Motor neuron (in vitro differentiated cells): ENCODE measurements at regions not wholly inside any gene's neighbourhood (a gene's known extent, or its start where the extent isn't known, plus 50 kb on each side); places are given as distances from the start of the nearest gene placed in this dataset.
"Not testable (repeated sequence)": the region's sequence is repeated elsewhere in the genome, so short reads cannot be mapped to it uniquely, and the experiment has no call there.

Experiments
- ATAC-seq, 8 experiments: fragments of 200-7000 bp; cut with Tn5 transposase; replicated peaks in 6 of 8; 2 replicates each; pipeline ENCODE4 v1.8.0; 2021; ENCODE audit warnings: mild to moderate bottlenecking in 8 of 8, moderate library complexity in 8 of 8
- H3K27ac ChIP-seq, 2 donors: fragments of 250-450 bp; sonication (Bioruptor Pico); 2 replicates each; pipeline ENCODE4 v1.9.0; 2021; ENCODE audit warnings: antibody characterized with exemption in 2 of 2, mild to moderate bottlenecking in 2 of 2, moderate library complexity in 1 of 2
- H3K4me1 ChIP-seq, 2 donors: fragments of 250-450 bp; sonication (Bioruptor Pico); replicated peaks in 1 of 2; 2 replicates each; pipeline ENCODE4 v1.6.1; 2021; ENCODE audit warnings: antibody characterized with exemption in 2 of 2, mild to moderate bottlenecking in 2 of 2, moderate library complexity in 1 of 2
- H3K4me3 ChIP-seq, 5 donors: fragments of 250-450 bp; sonication (Bioruptor Pico); 2 replicates each; pipeline ENCODE4 v1.9.0; 2021; ENCODE audit warnings: antibody characterized with exemption in 5 of 5, mild to moderate bottlenecking in 5 of 5, moderate library complexity in 4 of 5
- WGBS, 10 experiments: fragments of 450-650 bp; shearing (Covaris generic); methylation state at CpG; one replicate each; pipeline ENCODE4 v1.0.0; 2022; 5-methylcytosine and 5-hydroxymethylcytosine counted together
- in situ Hi-C, 9 experiments: fragments of 400-800 bp; cut with MboI; loops; one replicate each; pipeline ENCODE4 v1.15.0; 2021; ENCODE audit warnings: low sequenced_read_pairs in 9 of 9, low pct_unique_long_range_greater_than_20kb in 2 of 9; ENCODE audit not compliant: unreplicated experiment in 9 of 9

GRCh38 chr18:1505856-1506255 is 601.2 kb downstream of the ADCYAP1 start:
- in situ Hi-C loops = no loop called here
- WGBS, 10 experiments = 0 to 40% (median 17%) methylated on average over 1 of the region's 1 CpG; no CpG with 5 or more reads in 4 of the 10 experiments
- no peaks in the 10 kb centered on the region for H3K4me1 ChIP-seq
- no peak overlapping the region for H3K4me3 ChIP-seq
- no peak overlapping the region for H3K27ac ChIP-seq
- no peak for ATAC-seq

- Histone ChIP-seq H3K27ac (no peak overlapping the region), H3K4me3 (no peak overlapping the region), H3K4me1 (no peaks in the 10 kb centered on the region)
- no peak for ATAC-seq
- in situ Hi-C loops = no loop called here
- WGBS, 10 experiments = 40 to 90% (median 72%) methylated on average over 1 to 2 of the region's 4 CpGs; no CpG with 5 or more reads in 7 of the 10 experiments
Measured at GRCh38 chr18:1510542-1511179, 606.0 kb downstream of the ADCYAP1 start.

- WGBS, 10 experiments = 0 to 100% (median 83%) methylated on average over 1 to 6 of the region's 7 CpGs
- ATAC-seq = no peak
- Histone ChIP-seq H3K27ac (no peak overlapping the region), H3K4me1 (no peaks in the 10 kb centered on the region), H3K4me3 (no peak overlapping the region)
- in situ Hi-C loops = no loop called here
Measured at GRCh38 chr18:1511619-1512311, 607.1 kb downstream of the ADCYAP1 start.

GRCh38 chr18:1513519-1513918 is 608.8 kb downstream of the ADCYAP1 start:
- WGBS, 10 experiments = 0 to 100% (median 65%) methylated on average over 1 of the region's 1 CpG; no CpG with 5 or more reads in 4 of the 10 experiments
- no peak overlapping the region for H3K4me3 ChIP-seq
- ATAC-seq = peak in 1 of 8 experiments; percentile 45
- H3K4me1 ChIP-seq = no peaks in the 10 kb centered on the region
- H3K27ac ChIP-seq = no peak overlapping the region
- in situ Hi-C loops = no loop called here

GRCh38 chr18:1521588-1522248 is 617.0 kb downstream of the ADCYAP1 start:
- H3K27ac ChIP-seq, ATAC-seq, H3K4me1 ChIP-seq, in situ Hi-C loops, H3K4me3 ChIP-seq: not testable (repeated sequence)
- 12 to 100% (median 92%) methylated on average over 1 to 7 of the region's 30 CpGs; no CpG with 5 or more reads in 6 of the 10 experiments for WGBS, 10 experiments

- in situ Hi-C loops = no loop called here
- 0 to 88% (median 30%) methylated on average over 1 of the region's 1 CpG; no CpG with 5 or more reads in 6 of the 10 experiments for WGBS, 10 experiments
- H3K27ac ChIP-seq = no peak overlapping the region
Measured at GRCh38 chr18:1522249-1522615, 617.6 kb downstream of the ADCYAP1 start.

GRCh38 chr18:1526991-1527390 is 622.3 kb downstream of the ADCYAP1 start:
- 0 to 83% (median 10%) methylated on average over 1 of the region's 1 CpG; no CpG with 5 or more reads in 2 of the 10 experiments for WGBS, 10 experiments
- in situ Hi-C loops = loop anchor here in 1 of 9 experiments (25.0 kb wide), 1 partner anchor 665 kb away; no protein-coding TSS in a partner anchor
- no peak overlapping the region for H3K4me3 ChIP-seq
- no peaks in the 10 kb centered on the region for H3K4me1 ChIP-seq
- ATAC-seq = no peak
- H3K27ac ChIP-seq = no peak overlapping the region

More at GRCh38 chr18:1522249-1522615, 617.6 kb downstream of the ADCYAP1 start:
- H3K4me3 ChIP-seq = no peak overlapping the region
- no peaks in the 10 kb centered on the region for H3K4me1 ChIP-seq
- no peak for ATAC-seq

GRCh38 chr18:1527805-1528204 is 623.1 kb downstream of the ADCYAP1 start:
- in situ Hi-C loops = loop anchor here in 1 of 9 experiments (25.0 kb wide), 1 partner anchor 666 kb away; no protein-coding TSS in a partner anchor
- Histone ChIP-seq H3K4me3 (no peak overlapping the region), H3K4me1 (no peaks in the 10 kb centered on the region), H3K27ac (no peak overlapping the region)
- 4 to 100% (median 72%) methylated on average over 1 to 3 of the region's 3 CpGs; no CpG with 5 or more reads in 2 of the 10 experiments for WGBS, 10 experiments
- no peak for ATAC-seq

GRCh38 chr18:1528447-1528846 is 623.8 kb downstream of the ADCYAP1 start:
- Histone ChIP-seq H3K4me1 (no peaks in the 10 kb centered on the region), H3K4me3 (no peak overlapping the region), H3K27ac (no peak overlapping the region)
- no peak for ATAC-seq
- in situ Hi-C loops = loop anchor here in 1 of 9 experiments (25.0 kb wide), 1 partner anchor 666 kb away; no protein-coding TSS in a partner anchor
- 0 to 100% (median 50%) methylated on average over 1 of the region's 1 CpG; no CpG with 5 or more reads in 3 of the 10 experiments for WGBS, 10 experiments

GRCh38 chr18:1528964-1529509 is 624.4 kb downstream of the ADCYAP1 start:
- Histone ChIP-seq H3K4me3 (no peak overlapping the region), H3K27ac (no peak overlapping the region), H3K4me1 (no peaks in the 10 kb centered on the region)
- 7 to 100% (median 41%) methylated on average over 1 to 2 of the region's 2 CpGs for WGBS, 10 experiments
- ATAC-seq = no peak
- in situ Hi-C loops = loop anchor here in 1 of 9 experiments (25.0 kb wide), 1 partner anchor 667 kb away; no protein-coding TSS in a partner anchor

GRCh38 chr18:1530650-1531049 is 626.0 kb downstream of the ADCYAP1 start:
- no peak for ATAC-seq
- Histone ChIP-seq H3K4me1 (no peaks in the 10 kb centered on the region), H3K4me3 (no peak overlapping the region), H3K27ac (no peak overlapping the region)
- in situ Hi-C loops = loop anchor here in 1 of 9 experiments (25.0 kb wide), 1 partner anchor 668 kb away; no protein-coding TSS in a partner anchor

- ATAC-seq = no peak
- Histone ChIP-seq H3K4me1 (no peaks in the 10 kb centered on the region), H3K27ac (no peak overlapping the region), H3K4me3 (no peak overlapping the region)
- in situ Hi-C loops = loop anchor here in 1 of 9 experiments (25.0 kb wide), 1 partner anchor 677 kb away; no protein-coding TSS in a partner anchor
- WGBS, 10 experiments = 0 to 100% (median 71%) methylated on average over 1 to 2 of the region's 2 CpGs; no CpG with 5 or more reads in 1 of the 10 experiments
Measured at GRCh38 chr18:1539276-1539675, 634.6 kb downstream of the ADCYAP1 start.
